ENCODE measurements at regions not wholly inside any gene's neighbourhood (a gene's known extent, or its start where the extent isn't known, plus 50 kb on each side); places are given as distances from the start of the nearest gene placed in this dataset.

GRCh38 chr6:169384291-169384690 lies 130.6 kb upstream of the THBS2 start (continued):
- TF ChIP-seq, protein P1, sequence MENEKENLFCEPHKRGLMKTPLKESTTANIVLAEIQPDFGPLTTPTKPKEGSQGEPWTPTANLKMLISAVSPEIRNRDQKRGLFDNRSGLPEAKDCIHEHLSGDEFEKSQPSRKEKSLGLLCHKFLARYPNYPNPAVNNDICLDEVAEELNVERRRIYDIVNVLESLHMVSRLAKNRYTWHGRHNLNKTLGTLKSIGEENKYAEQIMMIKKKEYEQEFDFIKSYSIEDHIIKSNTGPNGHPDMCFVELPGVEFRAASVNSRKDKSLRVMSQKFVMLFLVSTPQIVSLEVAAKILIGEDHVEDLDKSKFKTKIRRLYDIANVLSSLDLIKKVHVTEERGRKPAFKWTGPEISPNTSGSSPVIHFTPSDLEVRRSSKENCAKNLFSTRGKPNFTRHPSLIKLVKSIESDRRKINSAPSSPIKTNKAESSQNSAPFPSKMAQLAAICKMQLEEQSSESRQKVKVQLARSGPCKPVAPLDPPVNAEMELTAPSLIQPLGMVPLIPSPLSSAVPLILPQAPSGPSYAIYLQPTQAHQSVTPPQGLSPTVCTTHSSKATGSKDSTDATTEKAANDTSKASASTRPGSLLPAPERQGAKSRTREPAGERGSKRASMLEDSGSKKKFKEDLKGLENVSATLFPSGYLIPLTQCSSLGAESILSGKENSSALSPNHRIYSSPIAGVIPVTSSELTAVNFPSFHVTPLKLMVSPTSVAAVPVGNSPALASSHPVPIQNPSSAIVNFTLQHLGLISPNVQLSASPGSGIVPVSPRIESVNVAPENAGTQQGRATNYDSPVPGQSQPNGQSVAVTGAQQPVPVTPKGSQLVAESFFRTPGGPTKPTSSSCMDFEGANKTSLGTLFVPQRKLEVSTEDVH (IDR thresholded peaks at IDR 0.05; ENCODE audit: low read depth, partially characterized antibody) = no peak
- TF ChIP-seq TCF7 (IDR thresholded peaks at IDR 0.05; ENCODE audit: borderline replicate concordance) = no peak
- TF ChIP-seq DPF2 (IDR thresholded peaks at IDR 0.05) = no peak
- no peak for TF ChIP-seq TCF3 (IDR thresholded peaks at IDR 0.05; ENCODE audit: borderline replicate concordance, insufficient read depth, low read depth, low read length)

- H3K9ac ChIP-seq (ENCODE audit: control insufficient read depth, insufficient read depth, low read length) = no peak overlapping the region
- H3K4me2 ChIP-seq (ENCODE audit: control insufficient read depth, insufficient read depth) = no peak overlapping the region
- no peaks in the 10 kb centered on the region; the same call in 2 of the 3 replicates for H3K9me3 ChIP-seq (replicated peaks; ENCODE audit: control insufficient read depth, insufficient read depth, low read length)
- RAD21 ChIA-PET (ENCODE audit: unreplicated experiment) = no interaction called here
- no TSS peak for BruUV-seq (replicated peaks)
- POLR2A ChIA-PET = no interaction called here
- no peaks in the 10 kb centered on the region for H3K36me3 ChIP-seq (ENCODE audit: control insufficient read depth in 2 of 2, insufficient read depth in 2 of 2, low read length in 1 of 2)
- H3K79me2 ChIP-seq (ENCODE audit: control insufficient read depth, insufficient read depth, low read length) = no peaks in the 10 kb centered on the region
- H2AFZ ChIP-seq (ENCODE audit: control insufficient read depth, low read depth, low read length) = no peak overlapping the region
- TF ChIP-seq CBX3 (IDR thresholded peaks at IDR 0.05; ENCODE audit: borderline replicate concordance, low read depth) (no peak), PAX8 (IDR thresholded peaks at IDR 0.05) (no peak), MLLT1 (IDR thresholded peaks at IDR 0.05) (no peak)
- no peak overlapping the region for H3K4me3 ChIP-seq
- in situ Hi-C loops (cut with MboI) (no loop called here), intact Hi-C loops (cut with micrococcal nuclease; ENCODE audit: unreplicated experiment) (no loop called here)
- H3K27ac ChIP-seq (ENCODE audit: control insufficient read depth, insufficient read depth) = no peak overlapping the region
- CTCF ChIA-PET = no interaction called here
- SMC1A ChIA-PET (ENCODE audit: uncharacterized antibody, unreplicated experiment) = no interaction called here
- 12% methylated on average over 6 of the region's 6 CpGs for WGBS (ENCODE audit: insufficient coverage, insufficient replicate concordance, low lambda C conversion rate, missing lambda C conversion rate)
- no peaks in the 10 kb centered on the region for H4K20me1 ChIP-seq (ENCODE audit: control insufficient read depth, insufficient read depth)
- no peak for FAIRE-seq
- no peak for ATAC-seq
- H3K4me1 ChIP-seq (ENCODE audit: control insufficient read depth, insufficient read depth, low read length) = no peaks in the 10 kb centered on the region
- no peak for DNase-seq (ENCODE audit: low read depth, low spot score)
- H3K27me3 ChIP-seq (replicated peaks in 1 of 2; ENCODE audit: control insufficient read depth in 2 of 2, insufficient read depth in 2 of 2, low read length in 1 of 2) = no peaks in the 10 kb centered on the region
Measured at GRCh38 chr6:169383265-169383664, 129.6 kb upstream of the THBS2 start.
